Heart left ventricle (tissue), 13 donors: ENCODE measurements at regions not wholly inside any gene's neighbourhood (a gene's known extent, or its start where the extent isn't known, plus 50 kb on each side); places are given as distances from the start of the nearest gene placed in this dataset.

Experiments used
- POLR2A ChIP-seq, 2 donors: fragments of 450-650 bp; IDR thresholded peaks; one replicate each; pipeline ENCODE4 v1.6.1; 2017; ENCODE audit warnings: antibody characterized with exemption in 2 of 2, mild to moderate bottlenecking in 2 of 2, moderate library complexity in 2 of 2
- TF ChIP-seq, protein P1 (sequence below), 12 donors: fragments of 200-600 bp; sonication (generic) in 4 of 12; IDR thresholded peaks; one replicate each; pipeline versions ENCODE4 v1.5.0 to v1.8.0; 2018 to 2022; ENCODE audit warnings: antibody characterized with exemption in 12 of 12, mild to moderate bottlenecking in 5 of 12
- donor health status: ischemic (EF 13 %, LVEDD 7.1; RV severe dilation, severe dysfunction).
- donor health status: DM: no; HTN: yes; CAD: no.
- donor health status: DM: no; HTN: no; CAD: no.
- donor health status: ischemic (EF 25% LVEDD 6.9; RV normal size, moderate dysfunction).
- donor health status: ischemic (EF 25% LVEDD 5.7; RV mildly dilated, moderate dysfunction).
- donor health status: ischemic (EF 35%, LVEDD 5.7; RV mildly dilated, moderate dysfunction).
- donor health status: nonischemic (EF 11% LVEDD 7.7; RV severe dilation, severe dysfunction).
- donor health status: DM: yes; HTN: yes; CAD: no.
- donor health status: PGD.
- donor health status: ischemic (EF 29% LVEDD 5.4; RV normal size, mild dysfunction).
- donor health status: nonischemic (EF 23%, LVEDD 6.1; RV moderate dilation, normal function).

DNA sequence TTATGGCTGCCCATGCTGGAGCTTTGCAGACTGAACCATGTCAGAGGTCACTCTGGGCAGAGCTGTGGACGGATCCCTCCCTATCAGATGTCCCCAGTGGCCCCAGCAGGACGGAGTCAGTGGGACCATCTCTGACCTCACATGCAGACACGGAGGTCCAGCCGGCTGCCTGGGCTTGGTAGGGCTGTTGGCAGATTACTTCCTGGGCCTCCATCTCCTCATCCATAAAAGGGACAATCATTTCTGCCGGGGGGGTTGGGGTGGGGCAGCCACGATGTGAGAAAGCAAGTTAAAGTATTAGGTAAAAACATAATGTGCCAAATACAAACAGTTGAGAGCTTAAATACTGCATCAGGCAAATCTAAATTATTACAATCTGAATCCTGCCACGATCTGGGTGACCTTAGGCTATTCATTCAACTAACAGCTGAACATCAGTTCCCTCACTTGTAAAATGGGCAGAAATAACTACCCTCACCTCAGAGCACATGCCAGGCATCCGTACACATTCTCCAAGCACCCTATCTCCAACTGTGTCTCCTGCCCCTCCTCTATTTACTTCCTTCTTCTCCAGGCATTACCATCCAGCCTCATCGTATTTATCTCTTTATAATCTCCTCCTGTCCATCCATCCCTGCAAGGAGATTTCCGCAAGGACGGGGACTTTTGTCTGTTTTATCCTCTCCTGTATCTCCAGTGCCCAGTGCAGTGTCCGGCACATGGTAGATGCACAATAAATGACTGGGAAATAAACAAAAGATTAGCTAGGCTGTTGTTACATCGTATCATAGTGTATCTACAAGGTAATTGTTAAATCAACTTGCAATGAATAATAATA, 192.3 kb upstream of the FOXF1 start:
- TF ChIP-seq, protein P1, sequence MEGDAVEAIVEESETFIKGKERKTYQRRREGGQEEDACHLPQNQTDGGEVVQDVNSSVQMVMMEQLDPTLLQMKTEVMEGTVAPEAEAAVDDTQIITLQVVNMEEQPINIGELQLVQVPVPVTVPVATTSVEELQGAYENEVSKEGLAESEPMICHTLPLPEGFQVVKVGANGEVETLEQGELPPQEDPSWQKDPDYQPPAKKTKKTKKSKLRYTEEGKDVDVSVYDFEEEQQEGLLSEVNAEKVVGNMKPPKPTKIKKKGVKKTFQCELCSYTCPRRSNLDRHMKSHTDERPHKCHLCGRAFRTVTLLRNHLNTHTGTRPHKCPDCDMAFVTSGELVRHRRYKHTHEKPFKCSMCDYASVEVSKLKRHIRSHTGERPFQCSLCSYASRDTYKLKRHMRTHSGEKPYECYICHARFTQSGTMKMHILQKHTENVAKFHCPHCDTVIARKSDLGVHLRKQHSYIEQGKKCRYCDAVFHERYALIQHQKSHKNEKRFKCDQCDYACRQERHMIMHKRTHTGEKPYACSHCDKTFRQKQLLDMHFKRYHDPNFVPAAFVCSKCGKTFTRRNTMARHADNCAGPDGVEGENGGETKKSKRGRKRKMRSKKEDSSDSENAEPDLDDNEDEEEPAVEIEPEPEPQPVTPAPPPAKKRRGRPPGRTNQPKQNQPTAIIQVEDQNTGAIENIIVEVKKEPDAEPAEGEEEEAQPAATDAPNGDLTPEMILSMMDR (IDR thresholded peaks at IDR 0.05): no peak
- TF ChIP-seq POLR2A (IDR thresholded peaks at IDR 0.05): no peak
